B cell (primary cell): ENCODE measurements at regions not wholly inside any gene's neighbourhood (a gene's known extent, or its start where the extent isn't known, plus 50 kb on each side); places are given as distances from the start of the nearest gene placed in this dataset.

Source experiments
- ATAC-seq: fragments of 200-7000 bp; cut with Tn5 transposase; one replicate; pipeline ENCODE4 v1.10.0; 2021; ENCODE audit warnings: low read depth, mild to moderate bottlenecking, moderate number of reproducible peaks, moderate library complexity
- CTCF ChIA-PET: fragments of 350-600 bp; sonication (Branson Sonifier 250); formaldehyde crosslinking; loops from one replicate; lab custom pipeline; 2021; ENCODE audit warnings: antibody characterized with exemption, inconsistent platforms; lab: Charles Lee
- POLR2A ChIA-PET: fragments of 350-600 bp; sonication (Branson Sonifier 250); formaldehyde crosslinking; loops from one replicate; lab custom pipeline; 2021; ENCODE audit warnings: antibody characterized with exemption; lab: Charles Lee
- DNase-seq: peaks from one replicate; pipeline ENCODE4 v3.0.0; 2013
- H2AFZ ChIP-seq: 2 replicates; pipeline ENCODE4 v1.6.1; 2012; ENCODE audit warnings: mild to moderate bottlenecking, low read depth, low read length; ENCODE audit not compliant: insufficient read depth, poor library complexity, severe bottlenecking
- H3K27ac ChIP-seq, 2 donors: 1 replicate in 1 of 2; 2 replicates in 1 of 2; pipeline ENCODE4 v1.5.1; 2012 to 2013; ENCODE audit warnings: low read length in 2 of 2, mild to moderate bottlenecking in 2 of 2, moderate library complexity in 1 of 2
- H3K27me3 ChIP-seq, 4 experiments: fragments of 200-600 bp in 1 of 4; sonication (generic) in 1 of 4; replicated peaks in 1 of 4; 1 replicate in 2 of 4; 2 replicates in 2 of 4; pipeline versions ENCODE4 v1.6.1 to v1.7.0; 2013 to 2016; ENCODE audit warnings: low read length in 3 of 4, mild to moderate bottlenecking in 2 of 4, mixed read lengths in 1 of 4, moderate library complexity in 1 of 4; ENCODE audit not compliant: insufficient read depth in 4 of 4, control insufficient read depth in 3 of 4; ENCODE audit errors: control extremely low read depth in 1 of 4
- H3K36me3 ChIP-seq, 2 experiments: replicated peaks in 1 of 2; 1 replicate in 1 of 2; 2 replicates in 1 of 2; pipeline versions ENCODE4 v1.6.1 to v1.7.1; 2013; ENCODE audit warnings: low read length in 1 of 2; ENCODE audit not compliant: insufficient read depth in 2 of 2, control insufficient read depth in 1 of 2; ENCODE audit errors: control extremely low read depth in 1 of 2, extremely low read depth in 1 of 2
- H3K4me1 ChIP-seq, 2 donors: fragments of 200-600 bp in 1 of 2; sonication (generic) in 1 of 2; 1 replicate in 1 of 2; 2 replicates in 1 of 2; pipeline versions ENCODE4 v1.5.1 to v1.6.1; 2013 to 2017; ENCODE audit warnings: low read length in 2 of 2; ENCODE audit not compliant: control insufficient read depth in 2 of 2, insufficient read depth in 2 of 2
- H3K4me2 ChIP-seq: replicated peaks from 2 replicates; pipeline ENCODE3; 2012; ENCODE audit warnings: mild to moderate bottlenecking, low read depth, low read length; ENCODE audit not compliant: poor library complexity, severe bottlenecking
- H3K4me3 ChIP-seq, 5 experiments: fragments of 200-600 bp in 1 of 5; sonication (generic) in 1 of 5; 1 replicate in 3 of 5; 2 replicates in 2 of 5; pipeline versions ENCODE4 v1.5.1 to v1.7.0; 2011 to 2016; ENCODE audit warnings: low read length in 4 of 5, mild to moderate bottlenecking in 4 of 5, low read depth in 2 of 5, control low read depth in 1 of 5, moderate library complexity in 1 of 5; ENCODE audit not compliant: insufficient read depth in 1 of 5; ENCODE audit errors: control extremely low read depth in 1 of 5, extremely low read depth in 1 of 5
- H3K79me2 ChIP-seq: fragments of 200-600 bp; sonication (generic); one replicate; pipeline ENCODE4 v1.6.0; 2016; ENCODE audit warnings: low read length; ENCODE audit not compliant: control insufficient read depth, insufficient read depth
- H3K9ac ChIP-seq: fragments of 200-600 bp; sonication (generic); 2 replicates; pipeline ENCODE4 v1.6.1; 2017; ENCODE audit warnings: mild to moderate bottlenecking, low read length, moderate library complexity
- H3K9me3 ChIP-seq, 3 donors: one replicate each; pipeline versions ENCODE4 v1.6.1 to v1.7.1; 2013; ENCODE audit warnings: low read length in 2 of 3; ENCODE audit not compliant: control insufficient read depth in 2 of 3, insufficient read depth in 1 of 3; ENCODE audit errors: control extremely low read depth in 1 of 3
- H4K20me1 ChIP-seq: 2 replicates; pipeline ENCODE4 v1.6.0; 2012; ENCODE audit warnings: mild to moderate bottlenecking, low read length; ENCODE audit not compliant: insufficient read depth, control insufficient read depth, poor library complexity, severe bottlenecking
- H3K27ac Mint-ChIP-seq: one replicate; pipeline ENCODE4 v1.8.0; 2021; ENCODE audit warnings: mixed read lengths
- H3K27me3 Mint-ChIP-seq: one replicate; pipeline ENCODE4 v1.8.0; 2021; ENCODE audit warnings: mixed read lengths
- H3K4me1 Mint-ChIP-seq: one replicate; pipeline ENCODE4 v1.8.0; 2021; ENCODE audit warnings: mixed read lengths
- H3K4me3 Mint-ChIP-seq: one replicate; pipeline ENCODE4 v1.8.0; 2021; ENCODE audit warnings: mixed read lengths
- H3K9me3 Mint-ChIP-seq: one replicate; pipeline ENCODE4 v1.8.0; 2022; ENCODE audit warnings: mixed read lengths; ENCODE audit not compliant: insufficient read depth
- CTCF ChIP-seq: fragments of 200-600 bp; IDR thresholded peaks from one replicate; pipeline ENCODE4 v1.8.0; 2022; ENCODE audit warnings: antibody characterized with exemption, mild to moderate bottlenecking
- EZH2 ChIP-seq: IDR thresholded peaks from 2 replicates; pipeline ENCODE4 v1.6.1; 2012; ENCODE audit warnings: borderline replicate concordance, low read depth, mild to moderate bottlenecking, moderate library complexity, low read length; ENCODE audit not compliant: insufficient read depth, poor library complexity, severe bottlenecking
- WGBS: methylation state at CpG from one replicate; pipeline ENCODE4 v1.1.5; 2013; ENCODE audit warnings: missing lambda C conversion rate; ENCODE audit not compliant: insufficient coverage; 5-methylcytosine and 5-hydroxymethylcytosine counted together
- intact Hi-C: fragments of 100-400 bp; cut with micrococcal nuclease; formaldehyde crosslinking; loops from one replicate; pipeline ENCODE4 v1.10.0; 2022

GRCh38 chr21:19937619-19938018, 1060.6 kb upstream of the NCAM2 start:
- no peak for DNase-seq
- Histone ChIP-seq H3K36me3 (no peaks in the 10 kb centered on the region), H4K20me1 (no peaks in the 10 kb centered on the region), H3K79me2 (no peaks in the 10 kb centered on the region), H3K27me3 (no peaks in the 10 kb centered on the region), H3K9me3 (peaks cover 0 to 3% (median 2%) of the 10 kb centered on the region in 3 donors), H3K4me2 (no peak overlapping the region), H3K4me1 (no peaks in the 10 kb centered on the region), H3K9ac (no peak overlapping the region), H3K4me3 (no peak overlapping the region), H3K27ac (no peak overlapping the region), H2AFZ (no peak overlapping the region)
- CTCF ChIA-PET: no interaction called here
- intact Hi-C loops: no loop called here
- POLR2A ChIA-PET: no interaction called here
- no peak for ATAC-seq
- Mint-ChIP-seq H3K27ac (no peak overlapping the region), H3K27me3 (no peaks in the 10 kb centered on the region), H3K9me3 (peaks cover 6% of the 10 kb centered on the region), H3K4me3 (no peak overlapping the region), H3K4me1 (no peaks in the 10 kb centered on the region)
- 75% methylated on average over 3 of the region's 4 CpGs for WGBS
- TF ChIP-seq CTCF: peak; percentile 7
- no peak for TF ChIP-seq EZH2

- Histone ChIP-seq H3K4me1 (no peaks in the 10 kb centered on the region), H4K20me1 (no peaks in the 10 kb centered on the region), H3K9ac (no peak overlapping the region), H3K27ac (no peak overlapping the region), H3K79me2 (no peaks in the 10 kb centered on the region), H3K9me3 (peaks cover 0 to 3% (median 0%) of the 10 kb centered on the region in 3 donors), H3K36me3 (no peaks in the 10 kb centered on the region), H3K27me3 (no peaks in the 10 kb centered on the region), H2AFZ (no peak overlapping the region), H3K4me3 (no peak overlapping the region), H3K4me2 (no peak overlapping the region)
- ChIA-PET POLR2A (no interaction called here), CTCF (no interaction called here)
- ATAC-seq (no peak), DNase-seq (no peak)
- no peak overlapping the region for H3K4me3 Mint-ChIP-seq
- intact Hi-C loops: no loop called here
- H3K27ac Mint-ChIP-seq: no peak overlapping the region
- H3K27me3 Mint-ChIP-seq: no peaks in the 10 kb centered on the region
- TF ChIP-seq CTCF (no peak), EZH2 (no peak)
- peaks cover 6% of the 10 kb centered on the region for H3K9me3 Mint-ChIP-seq
- no peaks in the 10 kb centered on the region for H3K4me1 Mint-ChIP-seq
These were observed 1056.6 kb upstream of the NCAM2 start for GRCh38 chr21:19941626-19942025.
